ENCODE measurements at regions not wholly inside any gene's neighbourhood (a gene's known extent, or its start where the extent isn't known, plus 50 kb on each side); places are given as distances from the start of the nearest gene placed in this dataset.

- no peak for DNase-seq (ENCODE audit: low spot score)
Observed at GRCh38 chr4:165610679-165611437, 232.1 kb downstream of the CPE start.

- DNase-seq (ENCODE audit: low spot score), result no peak
Observed at GRCh38 chr4:165612936-165613335, 234.1 kb downstream of the CPE start.

- no peak for DNase-seq (ENCODE audit: low spot score)
Observed at GRCh38 chr4:165613581-165613980, 234.8 kb downstream of the CPE start.

DNA sequence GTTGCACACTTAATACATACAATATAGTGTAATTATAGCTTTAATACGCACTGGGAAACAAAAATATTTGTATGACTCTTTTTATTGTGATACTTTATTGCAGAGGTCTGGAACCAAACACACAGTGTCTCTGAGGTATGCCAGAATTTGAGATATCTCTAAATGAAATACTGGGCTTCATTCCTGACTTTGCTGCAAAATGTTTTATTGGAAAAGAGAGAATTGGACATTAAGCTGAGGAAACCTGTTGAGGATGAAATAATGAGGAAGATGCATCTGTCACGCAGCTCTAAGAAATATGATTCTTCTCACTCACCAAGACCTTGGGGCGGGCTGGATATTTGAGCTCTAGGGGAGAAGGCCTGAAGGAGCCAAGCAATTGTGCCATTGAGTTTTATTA, 242.1 kb downstream of the CPE start:
- no peak for DNase-seq (ENCODE audit: low spot score)

GRCh38 chr4:165621983-165622382, 243.2 kb downstream of the CPE start:
- no peak for DNase-seq (ENCODE audit: low spot score)

DNA sequence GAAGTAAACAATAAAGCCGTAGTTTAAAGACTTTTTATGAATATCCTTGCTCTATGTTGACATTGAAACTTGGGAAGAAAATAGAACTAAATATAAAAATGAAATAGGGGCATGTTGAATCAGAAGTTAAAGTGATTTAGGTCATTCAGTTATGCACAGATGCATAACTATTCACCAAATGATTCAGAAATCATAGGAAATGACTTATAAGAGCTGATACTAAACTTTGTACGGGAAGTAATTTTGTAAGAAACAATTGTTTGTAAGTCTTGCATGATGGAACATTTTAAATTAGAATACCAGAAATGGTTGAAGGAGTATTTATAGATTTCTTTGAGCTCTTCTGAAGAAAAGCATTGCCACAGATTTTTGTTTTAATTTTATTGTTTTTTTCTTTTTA, 246.5 kb downstream of the CPE start:
- no peak for DNase-seq (ENCODE audit: low spot score)

- DNase-seq (ENCODE audit: low spot score), result no peak
Observed at GRCh38 chr4:165626316-165626715, 246.7 kb upstream of the TLL1 start.

- DNase-seq (ENCODE audit: low spot score), result no peak
Observed at GRCh38 chr4:165627128-165627527, 245.9 kb upstream of the TLL1 start.

GRCh38 chr4:165627548-165627947, 245.5 kb upstream of the TLL1 start:
- no peak for DNase-seq (ENCODE audit: low spot score)

DNA sequence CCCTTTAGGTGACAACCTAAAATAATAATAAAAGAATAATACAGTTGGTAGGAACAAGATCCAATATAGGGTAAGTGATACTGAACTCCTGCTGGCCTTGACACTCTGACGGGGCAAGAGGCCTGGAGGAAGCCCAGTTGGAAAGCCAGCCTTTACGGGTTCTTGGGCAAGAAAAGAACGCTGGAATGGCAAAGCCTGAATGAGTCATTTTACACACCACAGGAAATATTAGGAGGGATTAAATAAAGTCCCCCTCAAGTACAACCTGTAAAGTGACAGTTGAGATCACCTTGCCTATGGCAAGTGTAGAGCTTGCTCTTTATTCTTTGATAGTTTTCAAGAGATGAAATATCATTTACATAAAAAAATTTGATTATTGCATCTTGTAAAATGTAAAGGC, 244.5 kb upstream of the TLL1 start:
- no peak for DNase-seq (ENCODE audit: low spot score)

GRCh38 chr4:165630671-165631070, 242.4 kb upstream of the TLL1 start:
- no peak for DNase-seq (ENCODE audit: low spot score)

DNA sequence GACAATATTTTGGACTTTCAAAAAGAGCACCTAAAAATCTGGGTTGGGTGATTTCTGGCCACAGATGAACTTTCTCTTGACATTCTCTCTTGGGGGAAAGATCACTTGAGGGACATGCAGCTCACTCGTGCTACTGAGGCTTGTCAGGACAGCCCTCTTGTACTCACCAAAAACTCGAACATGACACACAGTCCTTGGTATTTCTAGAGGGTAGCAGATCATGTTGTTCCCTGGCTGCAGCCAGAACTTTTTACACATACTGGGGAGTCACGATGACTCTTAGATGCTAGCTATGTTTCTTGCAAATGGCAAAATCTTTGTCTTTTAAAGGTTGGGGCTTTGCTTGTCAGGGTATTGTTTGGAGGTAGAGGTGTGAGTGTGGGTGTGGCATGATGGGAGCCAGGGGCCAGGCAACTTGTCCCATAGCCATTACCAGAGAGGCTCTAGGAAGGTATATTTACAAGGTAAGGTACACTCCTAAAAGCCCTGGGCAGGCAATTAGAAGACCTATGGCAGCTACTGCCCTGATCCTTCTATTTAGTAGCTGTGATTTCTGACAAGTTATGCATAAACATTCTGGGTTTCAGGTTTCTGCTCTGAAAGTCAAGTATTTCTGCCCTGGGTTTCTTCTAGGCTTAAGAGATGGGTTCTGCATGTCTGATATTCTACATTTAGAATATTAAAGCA, 241.7 kb upstream of the TLL1 start:
- DNase-seq (ENCODE audit: low spot score), result no peak

DNA sequence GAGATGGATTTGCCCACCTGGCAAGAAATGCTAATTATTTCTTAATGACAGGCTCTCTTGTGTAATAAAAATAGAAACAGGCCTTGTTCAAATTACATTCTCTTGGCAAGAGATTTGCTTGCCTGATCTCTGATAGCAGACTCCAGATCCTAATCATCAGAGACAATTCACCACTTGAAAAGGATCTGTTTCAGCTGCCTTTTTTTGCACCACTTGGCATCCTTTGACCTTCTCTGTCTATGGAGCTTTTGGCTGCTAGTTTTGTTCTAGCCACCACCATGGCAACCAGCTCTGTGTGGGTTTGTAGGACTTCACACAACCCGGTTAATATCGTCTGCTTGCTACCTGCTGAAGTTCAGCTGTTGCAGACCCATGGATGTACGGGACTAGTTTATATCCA, 241.1 kb upstream of the TLL1 start:
- peak; percentile 34 for DNase-seq (ENCODE audit: low spot score)

DNA sequence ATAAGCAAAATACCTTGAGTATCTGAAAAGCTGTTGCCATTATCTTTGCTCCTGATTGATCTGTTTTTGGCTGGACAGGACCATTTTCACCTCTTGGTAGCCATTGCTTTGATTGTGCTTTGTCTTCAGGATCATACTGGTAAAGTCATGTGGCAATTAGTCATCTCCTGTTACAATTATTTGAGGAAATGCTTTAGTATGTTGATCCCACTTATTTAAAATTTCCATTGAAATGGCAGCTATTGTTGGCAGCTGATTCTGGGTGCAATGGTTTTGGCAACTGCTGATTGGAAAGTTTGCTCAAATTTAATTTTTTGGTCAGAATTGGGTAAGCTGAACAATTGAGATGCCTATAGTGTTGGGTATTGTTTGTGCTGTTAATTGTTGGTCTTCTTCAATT, 238.3 kb upstream of the TLL1 start:
- DNase-seq (ENCODE audit: low spot score), result no peak

- no peak for DNase-seq (ENCODE audit: low spot score)
Observed at GRCh38 chr4:165635381-165635780, 237.7 kb upstream of the TLL1 start.

- no peak for DNase-seq (ENCODE audit: low spot score)
Observed at GRCh38 chr4:165635951-165636350, 237.1 kb upstream of the TLL1 start.

GRCh38 chr4:165651901-165652300, 221.1 kb upstream of the TLL1 start:
- no peak for DNase-seq (ENCODE audit: low spot score)

GRCh38 chr4:165654556-165654955, 218.5 kb upstream of the TLL1 start:
- DNase-seq (ENCODE audit: low spot score), result no peak

GRCh38 chr4:165656399-165656798, 216.6 kb upstream of the TLL1 start:
- DNase-seq (ENCODE audit: low spot score), result no peak

GRCh38 chr4:165656829-165657490, 216.1 kb upstream of the TLL1 start:
- DNase-seq (ENCODE audit: low spot score), result no peak

DNA sequence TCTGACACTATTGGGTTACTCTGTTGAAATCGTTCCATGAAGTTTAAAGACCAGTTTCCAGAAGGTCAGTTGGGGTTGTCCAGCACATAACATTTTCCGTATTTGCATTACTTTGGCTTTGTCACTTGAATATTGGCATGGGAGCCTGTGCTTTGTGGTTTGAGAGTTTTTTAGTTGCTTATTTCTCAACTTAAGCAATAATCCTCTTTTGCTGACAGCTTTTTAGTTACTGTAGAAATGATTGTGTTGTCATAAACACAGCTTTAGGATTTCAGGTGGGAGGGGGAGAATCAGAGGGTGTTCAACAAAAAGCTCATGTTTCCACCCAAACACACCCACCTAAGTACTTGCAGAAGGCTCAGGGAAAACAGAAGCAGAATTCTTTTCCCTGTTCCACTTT, 210.7 kb upstream of the TLL1 start:
- DNase-seq (ENCODE audit: low spot score), result no peak

DNA sequence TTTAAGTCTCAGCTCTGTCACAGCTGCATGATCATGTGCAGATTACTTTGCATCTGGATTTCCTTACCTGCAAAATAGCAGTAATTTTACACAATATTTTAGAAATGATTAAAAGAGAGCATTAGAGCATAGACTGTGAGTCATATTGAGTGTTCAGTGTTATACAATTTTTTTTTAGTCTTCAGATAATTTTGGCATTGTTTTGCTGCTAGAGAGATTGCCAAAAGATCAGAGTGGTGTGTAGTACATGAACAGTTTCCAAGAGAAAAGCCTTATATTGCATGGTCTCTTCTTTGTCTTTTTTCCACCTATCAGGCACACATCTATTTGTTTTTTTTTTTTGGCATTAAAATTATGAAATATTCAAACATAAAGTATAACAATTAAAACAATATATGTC, 209.6 kb upstream of the TLL1 start:
- DNase-seq (ENCODE audit: low spot score), result no peak

- DNase-seq (ENCODE audit: low spot score), result no peak
Observed at GRCh38 chr4:165666836-165667235, 206.2 kb upstream of the TLL1 start.
